ENCODE measurements at regions not wholly inside any gene's neighbourhood (a gene's known extent, or its start where the extent isn't known, plus 50 kb on each side); places are given as distances from the start of the nearest gene placed in this dataset.

- TF ChIP-seq POLR2A (IDR thresholded peaks at IDR 0.05) (no peak), CTCF (IDR thresholded peaks at IDR 0.05) (no peak)
Observed at GRCh38 chr2:196533772-196534397, 105.6 kb upstream of the CCDC150 start.

All from thyroid gland (tissue), 4 donors.